ENCODE measurements at regions not wholly inside any gene's neighbourhood (a gene's known extent, or its start where the extent isn't known, plus 50 kb on each side); places are given as distances from the start of the nearest gene placed in this dataset.

DNA sequence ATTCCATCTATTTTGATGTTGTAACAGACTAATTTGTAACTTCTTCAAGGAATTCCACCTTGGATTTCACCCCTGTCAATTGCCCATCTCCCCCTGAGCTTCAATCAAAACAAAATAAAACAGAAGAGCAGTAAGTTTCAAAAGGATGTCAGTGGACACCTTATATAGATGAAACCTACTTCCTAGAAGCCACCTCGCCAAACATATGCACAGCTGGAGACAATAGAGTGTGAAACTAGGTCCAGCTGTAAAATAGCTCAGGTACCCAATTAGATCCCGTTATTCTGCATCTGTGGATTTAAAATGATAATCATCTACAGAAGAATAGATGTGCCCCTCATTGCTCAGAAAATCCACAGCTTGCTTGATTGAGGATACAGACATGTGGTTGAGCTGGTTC lies 598.6 kb downstream of the SH2D4B start:
- ChIA-PET POLR2A (no interaction called here), CTCF (no interaction called here)
- no peaks in the 10 kb centered on the region for H3K27me3 ChIP-seq (ENCODE audit: control insufficient read depth, insufficient read depth, low read length)
- no peaks in the 10 kb centered on the region for H3K4me1 ChIP-seq (ENCODE audit: control insufficient read depth, insufficient read depth, low read length)
- no peak overlapping the region for H3K27ac ChIP-seq (ENCODE audit: low read length)
- no peaks in the 10 kb centered on the region for H3K36me3 ChIP-seq (ENCODE audit: control insufficient read depth, insufficient read depth, low read length)
- H3K9me3 ChIP-seq (ENCODE audit: control insufficient read depth, insufficient read depth, low read depth, low read length): no peaks in the 10 kb centered on the region
- intact Hi-C loops (cut with micrococcal nuclease; ENCODE audit: unreplicated experiment): no loop called here
- H3K4me3 ChIP-seq (ENCODE audit: low read depth in 2 of 2, low read length in 2 of 2): no peak overlapping the region
- no peak for DNase-seq (ENCODE audit: low read depth, low spot score)
- ATAC-seq: no peak
- in situ Hi-C loops (cut with HindIII; ENCODE audit: low pct_unique_long_range_greater_than_20kb, low sequenced_read_pairs): no loop called here
- no peak for TF ChIP-seq POLR2AphosphoS5 (IDR thresholded peaks at IDR 0.05; ENCODE audit: low read depth, low read length)
- no peak for TF ChIP-seq TCF7L2 (IDR thresholded peaks at IDR 0.05; ENCODE audit: low read depth, low read length)
- TF ChIP-seq, protein P1, sequence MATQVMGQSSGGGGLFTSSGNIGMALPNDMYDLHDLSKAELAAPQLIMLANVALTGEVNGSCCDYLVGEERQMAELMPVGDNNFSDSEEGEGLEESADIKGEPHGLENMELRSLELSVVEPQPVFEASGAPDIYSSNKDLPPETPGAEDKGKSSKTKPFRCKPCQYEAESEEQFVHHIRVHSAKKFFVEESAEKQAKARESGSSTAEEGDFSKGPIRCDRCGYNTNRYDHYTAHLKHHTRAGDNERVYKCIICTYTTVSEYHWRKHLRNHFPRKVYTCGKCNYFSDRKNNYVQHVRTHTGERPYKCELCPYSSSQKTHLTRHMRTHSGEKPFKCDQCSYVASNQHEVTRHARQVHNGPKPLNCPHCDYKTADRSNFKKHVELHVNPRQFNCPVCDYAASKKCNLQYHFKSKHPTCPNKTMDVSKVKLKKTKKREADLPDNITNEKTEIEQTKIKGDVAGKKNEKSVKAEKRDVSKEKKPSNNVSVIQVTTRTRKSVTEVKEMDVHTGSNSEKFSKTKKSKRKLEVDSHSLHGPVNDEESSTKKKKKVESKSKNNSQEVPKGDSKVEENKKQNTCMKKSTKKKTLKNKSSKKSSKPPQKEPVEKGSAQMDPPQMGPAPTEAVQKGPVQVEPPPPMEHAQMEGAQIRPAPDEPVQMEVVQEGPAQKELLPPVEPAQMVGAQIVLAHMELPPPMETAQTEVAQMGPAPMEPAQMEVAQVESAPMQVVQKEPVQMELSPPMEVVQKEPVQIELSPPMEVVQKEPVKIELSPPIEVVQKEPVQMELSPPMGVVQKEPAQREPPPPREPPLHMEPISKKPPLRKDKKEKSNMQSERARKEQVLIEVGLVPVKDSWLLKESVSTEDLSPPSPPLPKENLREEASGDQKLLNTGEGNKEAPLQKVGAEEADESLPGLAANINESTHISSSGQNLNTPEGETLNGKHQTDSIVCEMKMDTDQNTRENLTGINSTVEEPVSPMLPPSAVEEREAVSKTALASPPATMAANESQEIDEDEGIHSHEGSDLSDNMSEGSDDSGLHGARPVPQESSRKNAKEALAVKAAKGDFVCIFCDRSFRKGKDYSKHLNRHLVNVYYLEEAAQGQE (IDR thresholded peaks at IDR 0.05; ENCODE audit: insufficient read depth in 1 of 2, low read depth in 2 of 2, low read length in 1 of 2): no peak
- TF ChIP-seq, protein P2, sequence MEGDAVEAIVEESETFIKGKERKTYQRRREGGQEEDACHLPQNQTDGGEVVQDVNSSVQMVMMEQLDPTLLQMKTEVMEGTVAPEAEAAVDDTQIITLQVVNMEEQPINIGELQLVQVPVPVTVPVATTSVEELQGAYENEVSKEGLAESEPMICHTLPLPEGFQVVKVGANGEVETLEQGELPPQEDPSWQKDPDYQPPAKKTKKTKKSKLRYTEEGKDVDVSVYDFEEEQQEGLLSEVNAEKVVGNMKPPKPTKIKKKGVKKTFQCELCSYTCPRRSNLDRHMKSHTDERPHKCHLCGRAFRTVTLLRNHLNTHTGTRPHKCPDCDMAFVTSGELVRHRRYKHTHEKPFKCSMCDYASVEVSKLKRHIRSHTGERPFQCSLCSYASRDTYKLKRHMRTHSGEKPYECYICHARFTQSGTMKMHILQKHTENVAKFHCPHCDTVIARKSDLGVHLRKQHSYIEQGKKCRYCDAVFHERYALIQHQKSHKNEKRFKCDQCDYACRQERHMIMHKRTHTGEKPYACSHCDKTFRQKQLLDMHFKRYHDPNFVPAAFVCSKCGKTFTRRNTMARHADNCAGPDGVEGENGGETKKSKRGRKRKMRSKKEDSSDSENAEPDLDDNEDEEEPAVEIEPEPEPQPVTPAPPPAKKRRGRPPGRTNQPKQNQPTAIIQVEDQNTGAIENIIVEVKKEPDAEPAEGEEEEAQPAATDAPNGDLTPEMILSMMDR (IDR thresholded peaks at IDR 0.05): no peak
- TF ChIP-seq SIN3A (IDR thresholded peaks at IDR 0.05; ENCODE audit: borderline replicate concordance, insufficient read depth, low read depth, low read length): no peak
- BruUV-seq (replicated peaks): no TSS peak

- in situ Hi-C loops (cut with HindIII; ENCODE audit: low pct_unique_long_range_greater_than_20kb, low sequenced_read_pairs) (no loop called here), intact Hi-C loops (cut with micrococcal nuclease; ENCODE audit: unreplicated experiment) (no loop called here)
- no peak for DNase-seq (ENCODE audit: low read depth, low spot score)
- H3K4me1 ChIP-seq (ENCODE audit: control insufficient read depth, insufficient read depth, low read length): no peaks in the 10 kb centered on the region
- no peak for ATAC-seq
- BruUV-seq (replicated peaks): no TSS peak
- H3K9me3 ChIP-seq (ENCODE audit: control insufficient read depth, insufficient read depth, low read depth, low read length): no peaks in the 10 kb centered on the region
- no peaks in the 10 kb centered on the region for H3K36me3 ChIP-seq (ENCODE audit: control insufficient read depth, insufficient read depth, low read length)
- ChIA-PET POLR2A (interaction anchor here (0.6 kb wide), 1 partner anchor 123 kb away, joined by 3 read pairs; no protein-coding TSS in a partner anchor), CTCF (no interaction called here)
- no peaks in the 10 kb centered on the region for H3K27me3 ChIP-seq (ENCODE audit: control insufficient read depth, insufficient read depth, low read length)
- TF ChIP-seq POLR2AphosphoS5 (IDR thresholded peaks at IDR 0.05; ENCODE audit: low read depth, low read length) (no peak), SIN3A (IDR thresholded peaks at IDR 0.05; ENCODE audit: borderline replicate concordance, insufficient read depth, low read depth, low read length) (no peak)
- no peak overlapping the region for H3K27ac ChIP-seq (ENCODE audit: low read length)
- H3K4me3 ChIP-seq (ENCODE audit: low read depth in 2 of 2, low read length in 2 of 2): no peak overlapping the region
Observed at GRCh38 chr10:81145975-81146374, 608.3 kb downstream of the SH2D4B start.

DNA sequence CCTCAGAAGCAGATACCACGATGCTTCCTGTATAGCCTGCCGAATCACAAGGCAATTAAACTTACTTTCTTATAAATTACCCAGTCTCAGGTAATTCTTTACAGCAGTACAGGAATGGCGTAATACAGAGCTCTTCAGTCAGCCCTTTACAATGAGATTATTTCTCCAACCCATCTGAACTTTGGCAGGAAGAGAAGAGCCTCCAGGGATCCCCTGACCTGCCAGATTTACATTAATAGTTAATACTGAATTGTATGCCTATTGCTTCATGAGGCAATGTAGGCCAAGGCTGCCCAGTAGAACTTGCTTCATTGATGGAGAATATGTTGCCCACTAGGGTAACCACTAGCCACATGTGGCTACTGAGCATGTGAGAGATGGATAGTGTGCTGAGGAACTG lies 608.7 kb downstream of the SH2D4B start:
- BruUV-seq (replicated peaks): no TSS peak
- CTCF ChIA-PET: no interaction called here
- Histone ChIP-seq H3K4me1 (ENCODE audit: control insufficient read depth, insufficient read depth, low read length) (no peaks in the 10 kb centered on the region), H3K36me3 (ENCODE audit: control insufficient read depth, insufficient read depth, low read length) (no peaks in the 10 kb centered on the region), H3K4me3 (ENCODE audit: low read depth in 2 of 2, low read length in 2 of 2) (no peak overlapping the region), H3K27me3 (ENCODE audit: control insufficient read depth, insufficient read depth, low read length) (no peaks in the 10 kb centered on the region), H3K9me3 (ENCODE audit: control insufficient read depth, insufficient read depth, low read depth, low read length) (no peaks in the 10 kb centered on the region), H3K27ac (ENCODE audit: low read length) (no peak overlapping the region)
- intact Hi-C loops (cut with micrococcal nuclease; ENCODE audit: unreplicated experiment) (no loop called here), in situ Hi-C loops (cut with HindIII; ENCODE audit: low pct_unique_long_range_greater_than_20kb, low sequenced_read_pairs) (no loop called here)
- TF ChIP-seq TCF7L2 (IDR thresholded peaks at IDR 0.05; ENCODE audit: low read depth, low read length) (no peak), POLR2AphosphoS5 (IDR thresholded peaks at IDR 0.05; ENCODE audit: low read depth, low read length) (no peak)
- TF ChIP-seq, protein P1 (IDR thresholded peaks at IDR 0.05; ENCODE audit: insufficient read depth in 1 of 2, low read depth in 2 of 2, low read length in 1 of 2): no peak
- TF ChIP-seq, protein P2 (IDR thresholded peaks at IDR 0.05): no peak
- POLR2A ChIA-PET: interaction anchor here (0.6 kb wide), 1 partner anchor 123 kb away, joined by 3 read pairs; no protein-coding TSS in a partner anchor
- ATAC-seq (no peak), DNase-seq (ENCODE audit: low read depth, low spot score) (no peak)

Data from Panc1 (cell line).